CD4-positive, alpha-beta T cell (primary cell): ENCODE measurements at regions not wholly inside any gene's neighbourhood (a gene's known extent, or its start where the extent isn't known, plus 50 kb on each side); places are given as distances from the start of the nearest gene placed in this dataset.

Source experiments
- ATAC-seq: fragments of 200-7000 bp; cut with Tn5 transposase; one replicate; pipeline ENCODE4 v1.10.0; 2022; ENCODE audit warnings: mild to moderate bottlenecking; ENCODE audit not compliant: poor library complexity
- CTCF ChIA-PET: fragments of 350-600 bp; sonication (Branson Sonifier 250); formaldehyde crosslinking; loops from one replicate; lab custom pipeline; 2021; ENCODE audit warnings: antibody characterized with exemption, inconsistent platforms; lab: Charles Lee
- POLR2A ChIA-PET: fragments of 350-600 bp; sonication (Branson Sonifier 250); formaldehyde crosslinking; loops from one replicate; lab custom pipeline; 2021; ENCODE audit warnings: antibody characterized with exemption, inconsistent platforms; lab: Charles Lee
- DNase-seq, 14 experiments: peaks; one replicate each; pipeline ENCODE4 v3.0.0-alpha.2; 2013 to 2020; ENCODE audit warnings: mixed read lengths in 2 of 14
- H3K27ac ChIP-seq, 2 donors: one replicate each; pipeline versions ENCODE4 v1.5.1 to v1.7.0; 2013; ENCODE audit warnings: low read length in 2 of 2, low read depth in 1 of 2, mild to moderate bottlenecking in 1 of 2
- H3K27me3 ChIP-seq, 2 experiments: 1 replicate in 1 of 2; 2 replicates in 1 of 2; pipeline versions ENCODE4 v1.6.1 to v1.7.0; 2013; ENCODE audit warnings: low read length in 2 of 2, control low read depth in 1 of 2, mild to moderate bottlenecking in 1 of 2, moderate library complexity in 1 of 2; ENCODE audit not compliant: insufficient read depth in 2 of 2, control insufficient read depth in 1 of 2
- H3K36me3 ChIP-seq: one replicate; pipeline ENCODE4 v1.6.1; 2013; ENCODE audit warnings: low read length, control low read depth; ENCODE audit not compliant: insufficient read depth
- H3K4me1 ChIP-seq: one replicate; pipeline ENCODE4 v1.6.1; 2013; ENCODE audit warnings: low read length, control low read depth; ENCODE audit not compliant: insufficient read depth
- H3K4me3 ChIP-seq: one replicate; pipeline ENCODE4 v1.5.1; 2013; ENCODE audit warnings: mild to moderate bottlenecking, low read length, moderate library complexity
- H3K9me3 ChIP-seq, 2 experiments: 1 replicate in 1 of 2; 2 replicates in 1 of 2; pipeline versions ENCODE4 v1.6.1 to v1.7.0; 2013; ENCODE audit warnings: low read length in 2 of 2, mild to moderate bottlenecking in 2 of 2, control low read depth in 1 of 2, moderate library complexity in 1 of 2; ENCODE audit not compliant: control insufficient read depth in 1 of 2, insufficient read depth in 1 of 2
- H3K27ac Mint-ChIP-seq: one replicate; pipeline ENCODE4 v1.8.0; 2020; ENCODE audit warnings: mixed read lengths
- H3K27me3 Mint-ChIP-seq: one replicate; pipeline ENCODE4 v1.8.0; 2021; ENCODE audit warnings: mixed read lengths
- H3K36me3 Mint-ChIP-seq: one replicate; pipeline ENCODE4 v1.8.0; 2021; ENCODE audit warnings: low read depth, mixed read lengths
- H3K4me1 Mint-ChIP-seq: one replicate; pipeline ENCODE4 v1.8.0; 2021; ENCODE audit warnings: low read depth, mixed read lengths
- H3K4me3 Mint-ChIP-seq: one replicate; pipeline ENCODE4 v1.8.0; 2020; ENCODE audit warnings: mild to moderate bottlenecking, mixed read lengths
- H3K9me3 Mint-ChIP-seq: one replicate; pipeline ENCODE4 v1.8.0; 2020; ENCODE audit warnings: mixed read lengths
- intact Hi-C, 2 experiments: fragments of 100-400 bp; cut with DNase I in 1 of 2; cut with micrococcal nuclease in 1 of 2; formaldehyde crosslinking; loops; one replicate each; pipeline versions ENCODE4 v1.15.1 to v1.9.0; 2023 to 2025; cut with DNase I, micrococcal nuclease
- TF ChIP-seq, protein P1 (sequence below): fragments of 200-600 bp; IDR thresholded peaks from one replicate; pipeline ENCODE4 v1.8.0; 2022; ENCODE audit warnings: antibody characterized with exemption, mild to moderate bottlenecking

DNA sequence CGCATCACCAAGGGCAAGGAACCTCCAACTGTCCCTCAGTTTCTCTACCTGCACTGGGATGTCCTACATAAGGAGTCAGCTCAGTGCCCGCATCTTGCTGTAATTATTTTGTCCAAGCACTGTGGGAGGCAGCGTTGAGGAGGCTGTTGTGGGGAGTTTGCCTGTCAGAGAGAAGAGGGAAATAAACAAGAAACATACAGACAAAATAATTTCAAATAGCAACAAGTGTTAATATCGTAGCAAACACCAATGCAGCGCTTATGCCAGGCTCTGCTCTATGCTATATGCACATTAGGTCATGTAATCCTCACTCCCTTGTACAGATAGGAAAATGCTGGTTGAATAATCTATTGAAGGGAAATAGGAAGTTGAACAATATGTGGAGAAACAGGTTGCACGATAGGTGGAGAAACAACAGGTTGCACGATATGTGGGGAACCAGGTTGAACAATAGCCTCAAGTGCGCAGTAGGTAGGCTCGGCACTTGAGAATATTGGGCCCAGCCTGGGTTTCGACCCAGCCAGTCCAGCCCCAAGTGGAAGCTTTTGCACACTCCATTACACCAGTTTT lies 91.2 kb upstream of the SIRPA start:
- H3K27ac ChIP-seq, result no peak overlapping the region
- peaks cover 34 to 58% of the 10 kb centered on the region in 2 experiments for H3K27me3 ChIP-seq
- intact Hi-C loops, result no loop called here
- no peaks in the 10 kb centered on the region for H3K9me3 ChIP-seq
- Mint-ChIP-seq H3K4me3 (peak overlapping the region; percentile 21), H3K36me3 (no peaks in the 10 kb centered on the region), H3K4me1 (peaks cover 16% of the 10 kb centered on the region), H3K9me3 (no peaks in the 10 kb centered on the region), H3K27ac (no peak overlapping the region), H3K27me3 (peaks cover 82% of the 10 kb centered on the region)
- ChIA-PET CTCF (no interaction called here), POLR2A (no interaction called here)
- H3K36me3 ChIP-seq, result no peaks in the 10 kb centered on the region
- DNase-seq, result no peak
- H3K4me1 ChIP-seq, result peaks cover 16% of the 10 kb centered on the region
- H3K4me3 ChIP-seq, result peak overlapping the region; percentile 25
- TF ChIP-seq, protein P1, sequence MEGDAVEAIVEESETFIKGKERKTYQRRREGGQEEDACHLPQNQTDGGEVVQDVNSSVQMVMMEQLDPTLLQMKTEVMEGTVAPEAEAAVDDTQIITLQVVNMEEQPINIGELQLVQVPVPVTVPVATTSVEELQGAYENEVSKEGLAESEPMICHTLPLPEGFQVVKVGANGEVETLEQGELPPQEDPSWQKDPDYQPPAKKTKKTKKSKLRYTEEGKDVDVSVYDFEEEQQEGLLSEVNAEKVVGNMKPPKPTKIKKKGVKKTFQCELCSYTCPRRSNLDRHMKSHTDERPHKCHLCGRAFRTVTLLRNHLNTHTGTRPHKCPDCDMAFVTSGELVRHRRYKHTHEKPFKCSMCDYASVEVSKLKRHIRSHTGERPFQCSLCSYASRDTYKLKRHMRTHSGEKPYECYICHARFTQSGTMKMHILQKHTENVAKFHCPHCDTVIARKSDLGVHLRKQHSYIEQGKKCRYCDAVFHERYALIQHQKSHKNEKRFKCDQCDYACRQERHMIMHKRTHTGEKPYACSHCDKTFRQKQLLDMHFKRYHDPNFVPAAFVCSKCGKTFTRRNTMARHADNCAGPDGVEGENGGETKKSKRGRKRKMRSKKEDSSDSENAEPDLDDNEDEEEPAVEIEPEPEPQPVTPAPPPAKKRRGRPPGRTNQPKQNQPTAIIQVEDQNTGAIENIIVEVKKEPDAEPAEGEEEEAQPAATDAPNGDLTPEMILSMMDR, result no peak
- no peak for ATAC-seq

DNA sequence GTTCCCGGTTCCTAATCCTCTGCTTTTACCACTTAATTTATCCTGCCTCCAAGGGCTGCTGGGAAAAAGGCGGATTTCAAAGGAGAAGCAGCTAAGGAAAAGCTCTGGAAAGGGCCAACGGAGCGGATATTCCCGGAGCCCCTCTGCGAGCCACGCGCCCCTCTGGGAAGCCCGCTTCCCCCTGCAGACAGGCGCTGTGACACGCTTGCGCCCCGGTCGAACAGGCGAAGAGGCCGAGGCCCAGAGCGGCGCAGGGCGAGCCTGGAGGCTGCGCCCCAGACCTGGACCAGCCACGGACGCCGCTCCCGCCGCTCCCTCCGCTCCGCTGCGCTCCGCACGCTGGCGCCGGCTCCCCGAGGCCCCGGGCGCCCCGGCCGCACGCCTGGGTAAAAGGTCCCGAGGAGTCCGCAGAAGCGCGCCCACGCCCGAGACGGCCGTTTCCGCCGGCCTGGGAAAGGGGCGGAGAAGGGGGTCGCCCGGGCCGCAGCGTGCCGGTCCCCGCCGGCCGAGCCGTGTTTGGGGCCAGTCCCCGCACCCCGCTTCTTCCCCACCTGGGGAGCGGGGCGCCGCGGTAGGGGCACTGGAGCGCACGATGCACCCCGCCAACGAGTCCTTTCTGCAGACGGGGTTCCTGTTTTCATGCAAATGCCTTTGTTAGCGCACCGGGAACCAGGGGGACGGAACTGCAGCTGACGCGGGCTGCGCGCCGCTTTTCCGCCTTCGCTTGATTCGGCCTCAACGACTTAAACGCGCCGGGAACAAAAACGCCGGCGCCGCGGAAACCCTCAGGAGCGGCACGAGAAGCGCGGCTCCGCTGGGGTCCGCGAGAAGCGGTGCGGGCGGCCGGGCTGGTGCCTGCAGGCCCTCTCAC lies 91.9 kb upstream of the SIRPA start:
- DNase-seq (peak in 6 of 14 experiments; percentile 7 to 64 (median 20)), ATAC-seq (no peak)
- Histone ChIP-seq H3K36me3 (no peaks in the 10 kb centered on the region), H3K9me3 (no peaks in the 10 kb centered on the region), H3K27me3 (peaks cover 34 to 58% of the 10 kb centered on the region in 2 experiments), H3K4me1 (peaks cover 16% of the 10 kb centered on the region), H3K4me3 (peak overlapping the region; percentile 25), H3K27ac (no peak overlapping the region)
- Mint-ChIP-seq H3K4me1 (peaks cover 16% of the 10 kb centered on the region), H3K27me3 (peaks cover 82% of the 10 kb centered on the region), H3K4me3 (peak overlapping the region; percentile 71), H3K27ac (no peak overlapping the region), H3K36me3 (no peaks in the 10 kb centered on the region), H3K9me3 (no peaks in the 10 kb centered on the region)
- TF ChIP-seq, protein P1, result no peak
- intact Hi-C loops, result no loop called here
- CTCF ChIA-PET, result no interaction called here
- POLR2A ChIA-PET, result no interaction called here

DNA sequence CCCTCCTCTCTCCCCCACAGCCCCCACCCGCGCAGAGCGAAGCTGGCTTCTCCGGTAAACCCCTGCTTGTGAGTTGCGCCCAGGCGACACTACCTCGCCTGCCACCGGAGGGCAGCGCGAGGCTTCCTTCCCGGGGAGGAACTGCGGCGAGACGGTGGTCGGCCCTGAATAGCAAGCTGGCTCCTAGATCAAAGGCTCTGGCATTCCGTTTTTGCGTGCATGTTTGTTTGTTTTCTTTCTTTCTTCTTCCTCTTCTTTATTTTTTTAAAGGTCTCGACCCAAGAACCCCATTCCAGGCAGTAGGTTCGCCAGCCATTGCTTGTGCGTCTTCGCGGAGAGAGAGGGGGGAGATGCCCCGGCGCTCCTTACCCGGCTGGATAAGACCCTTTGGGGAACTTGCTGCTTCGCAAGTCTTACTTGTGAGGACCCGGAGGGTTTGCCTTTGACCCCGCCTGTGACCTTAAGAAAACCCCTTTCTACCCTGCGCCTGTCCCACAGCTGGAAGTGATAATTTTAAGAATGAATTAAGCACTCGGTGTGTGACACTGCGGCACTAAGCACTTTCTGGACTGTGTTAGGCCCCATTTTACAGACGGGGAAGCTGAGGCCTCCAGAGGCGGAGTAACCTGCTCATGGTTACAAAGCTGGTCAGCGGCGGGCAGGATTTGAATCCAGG lies 92.7 kb upstream of the SIRPA start:
- peak overlapping the region; percentile 20 for H3K4me3 ChIP-seq
- TF ChIP-seq, protein P1, result no peak
- peaks cover 16% of the 10 kb centered on the region for H3K4me1 ChIP-seq
- no peaks in the 10 kb centered on the region for H3K36me3 ChIP-seq
- intact Hi-C loops, result loop anchor here in 1 of 2 experiments (1.0 kb wide), 1 partner anchor 370 kb away; no protein-coding TSS in a partner anchor
- DNase-seq (peak in 7 of 14 experiments; percentile 8 to 64 (median 15)), ATAC-seq (no peak)
- H3K27ac ChIP-seq, result no peak overlapping the region
- H3K27me3 ChIP-seq, result peaks cover 34 to 58% of the 10 kb centered on the region in 2 experiments
- H3K27me3 Mint-ChIP-seq, result peaks cover 77% of the 10 kb centered on the region
- CTCF ChIA-PET, result no interaction called here
- H3K9me3 ChIP-seq, result no peaks in the 10 kb centered on the region
- peak overlapping the region; percentile 71 for H3K4me3 Mint-ChIP-seq
- H3K9me3 Mint-ChIP-seq, result no peaks in the 10 kb centered on the region
- H3K27ac Mint-ChIP-seq, result no peak overlapping the region
- H3K4me1 Mint-ChIP-seq, result peaks cover 16% of the 10 kb centered on the region
- H3K36me3 Mint-ChIP-seq, result no peaks in the 10 kb centered on the region
- POLR2A ChIA-PET, result no interaction called here
